NCI-H510A treated with DMSO at 0.1 percent for 48 hours (cell line): ENCODE measurements at regions not wholly inside any gene's neighbourhood (a gene's known extent, or its start where the extent isn't known, plus 50 kb on each side); places are given as distances from the start of the nearest gene placed in this dataset.
"Not testable (repeated sequence)": the region's sequence is repeated elsewhere in the genome, so short reads cannot be mapped to it uniquely, and the experiment has no call there.

Experiments used
- DNase-seq: peaks from one replicate; lab custom pipeline; 2025; lab: John Stamatoyannopoulos, UW

DNA sequence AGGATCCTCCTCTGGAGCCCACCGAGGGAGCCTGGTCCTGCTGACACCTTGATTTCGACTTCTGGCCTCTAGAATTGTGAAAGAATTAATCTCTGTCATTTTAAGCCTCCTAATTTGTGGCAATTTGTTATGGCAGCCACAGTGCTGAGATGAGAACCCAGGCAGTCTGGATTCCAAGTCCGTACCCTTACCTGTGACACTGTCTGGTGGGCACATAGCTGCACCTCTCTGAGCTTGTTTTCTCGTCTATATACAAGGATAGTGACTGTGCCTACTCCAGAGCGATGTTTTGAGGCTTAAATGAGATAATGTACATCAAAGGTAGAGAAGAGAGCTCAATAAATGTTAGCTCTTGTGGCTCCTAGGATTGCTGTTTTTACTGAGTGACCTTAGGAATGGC, 128.4 kb upstream of the MPHOSPH6 start:
- DNase-seq, result no peak

DNA sequence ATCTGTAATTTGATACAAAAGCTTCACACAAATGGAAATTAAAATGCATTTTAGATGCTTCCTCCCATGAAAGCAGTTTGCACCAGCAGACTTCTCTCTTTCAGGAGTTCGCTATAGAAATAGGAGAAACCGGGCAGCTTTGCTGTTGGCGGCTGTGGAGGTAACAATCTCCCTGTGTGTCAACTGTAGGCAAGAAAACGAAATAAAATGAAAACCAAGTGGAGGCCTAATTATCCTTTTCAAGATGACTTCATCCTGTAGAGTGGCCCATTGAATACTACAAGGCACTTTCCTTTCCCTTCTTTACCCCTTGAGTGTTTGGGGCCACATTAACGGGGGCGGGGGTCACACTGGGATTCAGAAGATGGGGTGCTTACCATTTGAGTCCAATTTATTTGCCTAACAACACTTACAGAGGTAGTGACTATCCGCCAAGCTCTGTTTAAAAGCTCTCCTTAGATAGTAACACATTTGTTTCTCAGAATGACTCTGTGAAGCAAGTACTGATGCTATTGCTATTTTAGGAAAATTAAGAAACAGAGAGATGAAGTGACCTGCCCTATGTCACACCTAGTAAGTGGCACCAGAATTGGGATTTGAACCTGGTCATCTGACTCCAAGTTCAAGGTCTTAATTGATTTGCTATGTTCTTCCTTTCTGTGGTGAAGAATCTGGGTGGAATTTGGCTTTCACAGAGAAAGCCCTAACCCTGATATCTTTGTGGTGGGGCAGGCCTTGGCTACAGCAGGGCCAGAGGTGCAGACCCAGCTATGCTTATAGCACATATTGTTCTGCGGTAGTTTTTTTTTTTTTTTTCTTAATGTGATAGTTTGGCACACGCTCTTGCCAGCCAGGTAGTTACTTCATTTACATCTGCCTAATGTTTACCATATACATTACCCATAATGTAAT, 125.5 kb upstream of the MPHOSPH6 start:
- DNase-seq, result no peak

DNA sequence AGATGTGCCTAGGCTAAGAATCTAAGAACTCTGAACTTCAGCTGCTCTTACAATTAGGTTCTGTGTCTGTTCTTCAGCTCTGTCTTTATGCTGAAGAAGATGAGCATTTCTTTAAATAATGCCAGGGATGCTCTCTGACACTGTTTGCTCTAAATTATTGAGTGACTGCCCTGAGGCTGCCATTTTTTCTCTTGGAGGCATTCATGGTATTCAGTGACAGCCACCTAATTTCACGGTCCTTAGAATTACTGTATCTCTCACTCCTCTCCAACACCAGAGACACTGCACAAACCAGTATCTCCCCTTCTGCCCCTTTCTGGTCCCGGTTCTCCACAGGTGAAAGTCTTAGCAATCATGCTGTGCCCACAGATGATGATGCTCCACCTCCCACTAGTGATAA, 123.6 kb upstream of the MPHOSPH6 start:
- no peak for DNase-seq

DNA sequence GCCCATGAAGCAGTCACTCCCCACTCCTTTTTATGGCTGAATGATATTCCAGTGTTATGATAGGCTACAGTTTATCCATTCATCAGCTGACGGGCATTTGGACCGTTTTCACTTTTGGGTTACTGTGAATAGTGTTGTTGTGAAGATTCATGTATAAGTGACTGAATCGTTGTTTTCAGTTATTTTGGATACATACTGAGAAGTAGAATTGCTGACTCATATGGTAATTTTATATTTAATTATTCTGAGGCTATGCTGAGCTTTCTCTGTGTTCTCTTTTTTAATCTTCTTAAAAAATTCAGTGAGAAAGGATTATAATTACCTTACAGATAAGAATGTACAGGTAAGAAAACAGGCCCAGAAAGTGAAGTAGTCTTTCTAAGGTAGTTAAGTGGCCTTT, 117.9 kb upstream of the MPHOSPH6 start:
- no peak for DNase-seq

DNA sequence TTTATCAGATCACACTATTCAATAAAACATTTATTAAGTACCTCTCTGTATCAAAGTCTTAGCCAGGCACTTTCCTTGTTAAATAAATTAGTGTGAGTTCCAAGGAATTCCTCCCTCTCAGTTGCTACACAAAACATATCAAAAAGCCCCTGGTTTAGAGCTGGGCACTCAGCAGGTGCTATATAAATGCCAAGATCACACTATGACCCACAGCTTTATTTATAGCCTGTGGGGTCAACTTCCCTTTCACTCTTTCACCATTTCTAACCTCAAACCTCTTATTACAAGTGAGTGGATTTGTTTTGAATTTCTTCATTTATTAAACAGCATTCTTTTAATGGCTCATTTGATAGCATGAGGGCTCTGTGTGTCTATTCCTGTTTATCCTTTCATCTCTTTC, 112.6 kb upstream of the MPHOSPH6 start:
- no peak for DNase-seq

DNA sequence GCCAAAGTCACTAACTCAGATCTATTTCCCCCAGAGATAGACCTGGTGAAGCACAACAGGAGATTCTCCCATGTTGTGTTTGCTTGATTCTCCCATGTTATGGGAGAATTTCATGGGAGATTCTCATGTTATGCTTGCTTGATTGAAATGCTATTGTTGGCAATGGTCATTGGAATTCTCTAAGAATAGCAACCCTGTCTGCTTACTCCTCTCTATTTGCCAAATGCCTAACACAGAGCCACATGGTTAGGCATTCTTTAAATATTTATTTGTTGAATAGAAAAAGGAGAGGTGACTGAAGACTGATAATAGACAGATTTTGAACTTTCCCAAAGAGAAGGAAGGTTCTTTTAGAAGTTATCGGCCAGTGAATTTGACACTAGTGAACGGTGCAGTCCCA, 111.5 kb upstream of the MPHOSPH6 start:
- no peak for DNase-seq

DNA sequence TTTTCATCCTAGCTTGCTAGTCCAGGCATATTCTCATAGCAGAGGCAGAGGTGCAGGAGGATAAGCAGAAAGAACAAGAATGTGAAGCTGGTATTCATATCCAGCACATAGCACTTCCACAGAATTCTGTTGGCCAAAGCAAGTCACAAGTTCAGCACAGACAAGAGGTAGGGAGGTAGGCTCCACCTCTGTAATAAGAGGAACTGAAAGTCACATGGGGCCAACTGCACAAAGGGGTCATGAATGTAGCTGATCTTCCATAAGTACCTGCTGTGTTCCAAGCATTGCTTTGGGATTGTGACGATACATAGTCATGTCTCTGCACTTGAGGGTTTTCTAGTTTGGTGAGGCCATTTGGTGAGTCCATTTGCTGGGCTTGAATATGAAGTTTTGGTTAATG, 110.8 kb upstream of the MPHOSPH6 start:
- no peak for DNase-seq

DNA sequence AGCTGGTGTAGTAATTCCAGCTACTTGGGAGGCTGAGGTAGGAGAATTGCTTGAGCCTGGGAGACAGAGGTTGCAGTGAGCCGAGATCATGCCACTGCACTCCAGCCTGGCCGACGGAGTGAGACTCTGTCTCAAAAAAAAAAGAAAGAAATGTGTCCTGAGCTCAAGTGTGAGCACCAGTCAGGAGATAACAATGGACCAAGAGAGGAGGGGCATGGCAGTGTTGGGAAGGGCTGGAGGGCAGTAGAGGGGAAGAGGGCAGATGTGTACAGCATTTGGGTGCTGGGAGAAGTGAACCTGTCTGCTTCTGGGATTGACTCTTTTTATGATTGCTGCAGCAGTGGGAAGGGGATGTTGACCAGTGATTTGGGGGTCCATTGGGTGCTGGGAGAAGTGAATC, 105.3 kb upstream of the MPHOSPH6 start:
- not testable (repeated sequence) for DNase-seq

DNA sequence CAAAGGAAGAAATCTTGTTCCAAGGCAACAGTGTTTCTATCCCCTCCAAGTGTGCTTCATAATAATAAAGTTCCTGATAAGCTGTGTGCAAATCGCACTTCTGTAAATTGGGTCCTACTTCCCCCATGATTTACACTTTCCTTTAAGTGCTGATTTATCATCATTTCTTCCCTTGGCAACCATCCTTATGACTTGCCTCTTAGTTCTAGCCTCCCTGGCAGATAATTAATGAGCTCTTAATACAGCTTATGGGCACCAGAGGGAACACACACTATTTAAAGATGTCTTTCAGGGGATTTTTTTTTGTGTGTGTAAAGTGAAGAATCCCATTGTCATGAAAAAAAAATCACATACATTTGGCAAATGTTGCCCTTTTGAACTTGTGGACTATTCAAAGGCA, 101.6 kb upstream of the MPHOSPH6 start:
- DNase-seq, result no peak

DNA sequence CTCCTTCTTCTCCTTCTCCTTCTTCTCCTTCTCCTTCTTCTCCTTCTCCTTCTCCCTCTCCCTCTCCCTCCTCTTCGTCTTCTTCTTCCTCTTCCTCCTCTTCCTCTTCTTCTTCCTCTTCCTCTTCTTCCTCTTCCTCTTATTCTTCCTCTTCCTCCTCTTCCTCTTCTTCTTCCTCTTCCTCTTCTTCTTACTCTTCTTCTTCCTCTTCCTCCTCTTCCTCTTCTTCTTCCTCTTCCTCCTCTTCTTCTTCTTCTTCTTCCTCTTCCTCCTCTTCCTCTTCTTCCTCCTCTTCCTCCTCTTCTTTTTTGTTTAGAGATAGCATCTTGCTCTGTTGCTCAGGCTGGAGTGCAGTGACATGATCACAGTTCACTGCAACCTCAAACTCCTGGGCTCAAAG, 97.7 kb upstream of the MPHOSPH6 start:
- not testable (repeated sequence) for DNase-seq

DNA sequence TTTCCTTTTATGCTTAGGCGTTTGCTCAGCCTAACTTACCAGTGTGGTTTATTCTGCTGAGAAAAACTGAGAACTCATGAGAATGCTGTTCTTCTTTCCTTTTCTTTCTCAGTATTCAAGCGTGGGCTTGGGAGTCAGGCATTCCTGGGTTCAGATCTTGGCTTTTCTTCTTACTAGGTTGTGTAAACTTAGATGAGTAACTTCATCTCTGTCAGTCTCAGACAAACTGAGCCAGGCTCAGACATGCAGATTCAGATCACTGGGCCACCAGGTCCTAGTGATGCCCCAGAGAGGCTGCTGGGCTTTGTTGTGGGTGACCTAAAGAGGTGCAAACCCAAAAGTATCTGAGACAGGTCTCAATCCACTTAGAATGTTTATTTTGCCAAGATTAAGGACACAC, 95.8 kb upstream of the MPHOSPH6 start:
- no peak for DNase-seq

DNA sequence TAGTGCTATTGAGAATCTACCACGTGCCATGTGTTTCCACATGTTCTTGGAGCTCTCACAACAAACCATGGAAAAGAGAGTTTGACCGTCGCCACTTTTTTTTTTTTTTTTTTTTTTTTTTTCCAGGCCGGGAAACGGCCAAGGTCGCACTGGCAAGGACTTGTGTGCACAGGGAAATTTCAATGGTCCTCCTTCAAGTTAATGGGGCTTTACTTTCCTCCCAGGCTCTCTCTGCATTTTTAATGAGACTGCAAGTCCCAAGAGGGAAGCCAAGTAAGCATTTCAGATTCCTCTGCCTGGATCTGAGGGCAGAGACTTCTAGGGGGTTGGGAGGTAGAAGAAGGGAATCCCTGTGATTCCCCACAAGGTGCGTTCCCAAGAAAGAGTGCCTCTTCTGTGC, 94.7 kb upstream of the MPHOSPH6 start:
- no peak for DNase-seq

DNA sequence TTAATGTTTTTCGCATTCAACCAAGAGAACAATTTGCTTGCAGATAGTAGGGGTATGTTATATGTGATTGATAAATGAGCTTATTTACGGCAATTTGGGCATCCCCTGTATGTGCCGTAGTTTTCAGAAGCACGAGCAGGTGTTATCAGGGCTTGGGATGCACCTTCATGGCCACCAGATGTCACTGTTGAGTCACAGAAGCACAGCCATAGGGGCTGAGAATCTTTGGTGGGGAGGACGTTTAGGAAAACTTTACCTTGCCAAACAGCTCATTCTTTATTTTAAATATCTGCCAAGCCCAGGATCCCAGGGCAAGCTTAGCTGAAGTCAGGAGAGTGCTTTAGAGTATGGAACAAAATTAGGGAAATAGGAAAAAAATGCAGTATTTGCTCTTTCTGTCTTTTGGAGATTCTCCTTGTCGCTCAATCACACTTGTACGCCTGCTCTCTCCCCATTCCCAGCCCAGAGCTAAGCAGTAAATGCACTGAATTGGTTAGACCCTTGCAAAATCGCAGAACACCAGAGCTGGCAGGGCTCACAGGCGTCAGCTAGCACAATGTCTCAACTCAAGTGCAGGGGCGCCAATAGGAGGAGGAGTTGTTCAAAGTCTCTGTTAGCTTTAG, 93.6 kb upstream of the MPHOSPH6 start:
- DNase-seq, result peak; percentile 48

DNA sequence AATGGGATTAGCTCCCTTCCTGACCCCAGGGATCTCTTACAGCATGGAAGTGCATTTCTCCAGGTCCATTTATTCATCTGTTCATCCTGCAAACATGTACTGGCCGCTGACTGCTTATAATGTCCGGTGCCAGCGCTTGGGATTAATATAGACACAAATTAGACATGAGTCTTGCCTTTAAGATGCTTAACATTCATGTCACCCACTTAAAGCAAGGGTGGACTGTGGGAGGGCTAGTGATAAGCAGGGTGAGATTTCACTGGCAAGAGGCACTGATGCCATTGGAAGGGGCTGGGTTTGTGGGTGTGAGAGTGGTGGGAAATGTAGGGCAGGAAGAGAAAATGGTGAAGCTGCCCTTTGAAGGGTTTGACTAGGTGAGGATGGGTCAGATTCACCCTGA, 92.2 kb upstream of the MPHOSPH6 start:
- no peak for DNase-seq

DNA sequence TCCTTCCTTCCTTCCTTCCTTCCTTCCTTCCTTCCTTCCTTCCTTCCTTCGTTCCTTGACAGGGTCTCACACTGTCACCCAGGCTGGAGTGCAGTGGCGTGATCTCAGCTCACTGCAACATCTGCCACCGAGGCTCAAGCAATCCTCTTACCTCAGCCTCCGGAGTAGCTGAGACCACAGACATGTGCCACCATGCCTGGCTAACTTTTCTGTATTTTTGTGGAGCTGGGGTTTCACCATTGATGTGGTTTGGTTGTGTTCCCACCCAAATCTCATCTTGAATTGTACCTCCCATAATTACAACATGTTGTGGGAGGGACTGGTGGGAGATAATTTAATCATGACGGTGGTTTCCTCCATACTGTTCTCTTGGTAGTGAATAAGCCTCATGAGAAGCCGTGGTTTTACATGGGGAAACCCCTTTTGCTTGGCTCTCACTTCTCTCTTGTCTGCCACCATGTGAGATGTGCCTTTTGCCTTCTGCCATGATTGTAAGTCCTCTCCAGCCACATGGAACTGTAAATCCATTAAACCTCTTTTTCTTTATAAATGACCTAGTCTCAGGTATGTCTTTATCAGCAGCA, 90.3 kb upstream of the MPHOSPH6 start:
- DNase-seq, result no peak

DNA sequence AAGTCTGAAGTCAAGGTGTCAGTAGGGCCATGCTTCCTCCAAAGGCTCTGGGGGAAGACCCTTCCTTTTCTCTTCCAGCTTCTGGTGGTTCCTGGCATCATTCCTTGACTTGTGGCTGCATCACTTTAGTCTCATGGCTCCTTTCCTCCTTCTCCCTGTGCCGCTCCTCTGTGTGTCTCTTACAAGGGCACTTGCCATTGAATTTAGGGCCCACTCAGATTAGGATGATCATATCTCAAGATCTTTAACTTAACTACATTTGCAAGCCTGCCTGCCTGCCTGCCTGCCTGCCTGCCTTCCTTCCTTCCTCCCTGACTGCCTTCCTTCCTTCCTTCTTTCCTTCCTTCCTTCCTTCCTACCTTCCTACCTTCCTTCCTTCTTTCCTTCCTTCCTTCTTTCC, 89.7 kb upstream of the MPHOSPH6 start:
- DNase-seq, result no peak

DNA sequence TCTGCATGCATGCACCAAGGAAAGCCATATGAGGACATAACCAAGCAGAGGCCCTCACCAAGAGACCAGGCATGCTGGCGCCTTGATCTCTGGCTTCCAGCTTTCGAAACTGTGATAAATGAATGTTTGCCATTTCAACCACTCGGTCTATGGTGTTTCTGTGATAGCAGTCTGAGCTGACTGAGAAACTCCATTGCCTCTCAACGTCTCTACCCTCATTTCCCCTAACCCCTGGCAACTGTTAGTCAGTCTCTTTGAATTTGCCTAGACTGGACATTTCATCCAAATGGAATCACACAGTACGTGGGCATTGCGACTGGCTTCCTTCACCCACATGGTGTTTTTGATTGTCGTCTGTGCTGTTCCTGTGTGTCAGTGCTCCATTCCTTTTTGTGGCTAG, 88.0 kb upstream of the MPHOSPH6 start:
- DNase-seq, result no peak

DNA sequence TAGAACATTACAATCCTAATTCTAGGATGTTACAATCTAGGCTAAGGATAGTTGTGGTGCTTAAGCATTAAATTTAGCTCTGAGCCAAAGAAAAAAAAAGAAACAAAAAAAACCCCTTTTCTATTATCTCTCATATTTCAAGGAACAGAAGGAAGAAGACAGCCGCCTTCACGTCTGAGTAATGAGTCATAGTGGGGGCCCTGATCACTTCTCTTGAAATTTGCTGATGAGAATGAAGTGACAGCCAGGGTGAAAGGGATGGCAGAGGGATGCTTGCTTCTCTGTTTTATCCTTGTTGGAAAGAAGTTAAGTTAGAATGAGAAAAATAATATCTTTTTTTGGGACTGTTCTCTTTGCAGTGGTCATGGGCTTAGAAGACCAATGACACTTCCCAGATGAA, 82.6 kb upstream of the MPHOSPH6 start:
- DNase-seq, result no peak

DNA sequence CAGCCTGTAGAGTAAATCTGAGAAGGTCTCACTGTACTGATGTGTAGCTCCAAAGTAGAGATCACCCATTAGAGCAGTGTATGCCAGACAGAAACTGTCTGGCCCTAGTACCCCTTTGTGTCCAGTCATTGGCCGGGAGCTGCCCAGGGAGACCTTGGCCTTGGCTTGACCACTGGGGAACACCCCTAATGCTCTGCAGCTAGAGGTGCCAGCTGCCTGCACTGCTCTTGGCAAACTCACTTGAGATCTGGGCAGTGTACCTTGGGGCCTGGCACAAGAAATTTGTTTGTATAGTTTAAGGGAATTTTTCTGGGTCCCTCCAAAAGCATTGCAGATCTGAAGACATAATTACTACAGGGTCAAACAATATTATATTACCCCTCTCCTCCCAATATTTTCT, 78.7 kb upstream of the MPHOSPH6 start:
- DNase-seq, result no peak

DNA sequence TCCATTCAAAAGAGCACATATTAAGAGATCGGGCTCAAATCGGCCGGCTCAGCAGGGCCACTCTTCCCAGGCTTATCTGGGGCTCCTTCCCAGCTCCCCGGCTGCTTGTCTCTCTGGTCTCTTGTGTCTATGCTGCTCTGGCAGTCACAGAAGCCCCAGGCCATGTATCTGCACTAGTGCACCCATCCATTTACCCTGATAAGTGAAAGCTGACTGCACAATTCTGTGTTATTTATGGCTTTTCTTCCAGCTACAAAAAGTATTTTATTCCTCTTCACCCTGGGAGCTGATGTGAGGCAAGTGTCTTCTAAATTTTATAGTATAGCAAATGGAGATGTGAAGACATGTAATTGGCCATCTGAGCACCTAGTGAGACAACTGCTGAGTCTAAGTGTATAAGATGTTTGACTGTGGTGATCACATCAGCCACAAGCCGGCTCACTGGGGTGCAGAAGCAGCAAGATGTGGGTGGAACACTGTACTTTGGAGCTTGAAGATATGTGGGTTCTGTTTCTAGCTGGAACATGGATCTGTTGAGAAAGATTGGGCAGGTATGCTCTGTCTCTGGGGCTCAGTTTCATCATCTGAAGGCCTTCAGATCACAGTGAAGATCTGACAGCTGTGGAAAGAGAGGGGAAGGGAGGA, 78.1 kb upstream of the MPHOSPH6 start:
- no peak for DNase-seq

DNA sequence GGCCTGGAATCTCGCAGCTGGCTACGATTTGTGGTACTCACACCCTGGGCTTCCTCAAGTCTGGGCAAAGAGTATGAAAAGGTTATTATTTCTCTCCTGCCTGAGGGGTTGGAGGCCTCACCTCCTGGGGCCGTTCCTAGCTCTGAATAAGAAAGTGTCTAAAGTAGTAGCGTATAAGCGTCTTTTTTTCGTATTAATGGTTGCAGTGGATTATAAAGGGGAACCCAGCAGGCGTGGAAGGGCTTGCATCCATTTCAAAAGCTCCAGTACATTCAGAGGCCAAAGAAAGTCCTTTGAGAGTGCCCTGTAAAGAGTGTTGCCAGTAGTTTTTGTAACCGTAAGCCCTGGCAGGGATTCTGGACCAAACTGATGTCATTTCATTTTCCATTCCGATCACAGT, 72.2 kb upstream of the MPHOSPH6 start:
- no peak for DNase-seq

DNA sequence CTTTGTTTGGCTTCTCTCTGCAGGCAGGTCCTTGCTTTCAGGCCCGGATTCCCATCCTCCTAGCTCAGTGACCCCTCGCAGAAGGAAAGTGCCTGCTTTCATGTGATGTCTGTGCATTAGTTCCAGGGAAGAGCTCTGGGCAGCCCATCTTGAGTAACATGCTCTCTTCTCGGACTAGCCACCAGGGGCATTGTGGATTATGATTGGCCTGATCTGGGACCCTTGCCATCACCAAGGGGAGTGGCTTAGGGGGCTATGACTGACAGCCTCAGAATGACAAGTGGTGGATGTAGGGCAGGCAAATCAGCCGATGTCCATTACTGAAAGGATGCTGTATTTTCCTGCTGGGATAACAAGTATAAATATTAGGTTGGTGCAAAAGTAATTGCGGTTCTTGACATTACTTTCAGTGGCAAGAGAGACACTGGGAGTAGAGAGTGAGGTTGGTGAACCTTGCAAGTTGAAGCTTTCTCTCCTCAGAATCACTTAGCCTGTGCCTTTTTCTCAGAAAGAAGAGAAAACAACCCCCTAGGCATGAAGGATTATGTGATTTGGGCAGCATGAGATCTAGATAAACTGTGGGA, 71.5 kb upstream of the MPHOSPH6 start:
- no peak for DNase-seq

DNA sequence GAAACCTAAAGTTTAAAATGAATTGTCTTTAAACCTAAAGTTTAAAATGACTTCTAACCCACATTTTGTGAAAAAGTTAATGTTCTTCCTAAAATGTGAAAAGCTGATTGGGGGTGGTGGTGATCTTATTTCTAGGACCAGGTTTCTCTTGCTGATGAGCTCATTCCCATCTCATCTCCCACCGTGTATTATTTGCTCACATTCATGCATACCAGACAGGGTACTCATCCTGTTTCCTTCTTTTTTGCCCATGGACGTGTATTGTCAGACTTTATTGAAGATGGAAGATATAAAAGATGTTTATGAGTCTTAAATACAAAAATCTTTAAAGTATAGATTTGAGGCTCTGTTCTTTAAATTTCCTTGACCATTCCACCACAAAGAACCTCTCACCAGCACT, 70.1 kb upstream of the MPHOSPH6 start:
- DNase-seq, result no peak
